WTC11 (cell line): ENCODE measurements at regions not wholly inside any gene's neighbourhood (a gene's known extent, or its start where the extent isn't known, plus 50 kb on each side); places are given as distances from the start of the nearest gene placed in this dataset.

ENCODE experiments used
- CBFB ChIP-seq: sonication (generic); formaldehyde crosslinking; IDR thresholded peaks from 2 replicates; pipeline ENCODE4 v1.8.1; 2022; ENCODE audit warnings: mild to moderate bottlenecking, low read depth, missing genetic modification reagents
- GABPB1 ChIP-seq: sonication (generic); formaldehyde crosslinking; IDR thresholded peaks from 2 replicates; pipeline ENCODE4 v1.8.1; 2023; ENCODE audit warnings: mild to moderate bottlenecking, missing genetic modification reagents
- IRF2 ChIP-seq: sonication (generic); formaldehyde crosslinking; IDR thresholded peaks from 2 replicates; pipeline ENCODE4 v1.8.0; 2022; ENCODE audit warnings: low read depth, missing genetic modification reagents, borderline replicate concordance
- KAT7 ChIP-seq: sonication (generic); formaldehyde crosslinking; IDR thresholded peaks from 2 replicates; pipeline ENCODE4 v1.8.1; 2023; ENCODE audit warnings: missing genetic modification reagents, mild to moderate bottlenecking, borderline replicate concordance
- NFE2L1 ChIP-seq: sonication (generic); formaldehyde crosslinking; IDR thresholded peaks from 2 replicates; pipeline ENCODE4 v1.8.1; 2023; ENCODE audit warnings: missing genetic modification reagents
- NR3C1 ChIP-seq: sonication (generic); formaldehyde crosslinking; conservative IDR thresholded peaks from 2 replicates; pipeline ENCODE4 v1.8.1; 2023; ENCODE audit warnings: low read depth, mild to moderate bottlenecking, missing genetic modification reagents
- ZNF263 ChIP-seq: sonication (generic); formaldehyde crosslinking; IDR thresholded peaks from 2 replicates; pipeline ENCODE4 v1.8.1; 2022; ENCODE audit warnings: low read depth, mild to moderate bottlenecking, moderate library complexity, missing genetic modification reagents
- ZNF423 ChIP-seq: fragments of 250-450 bp; sonication (Bioruptor Pico); IDR thresholded peaks from 2 replicates; pipeline ENCODE4 v2.1.2; 2022; ENCODE audit warnings: mild to moderate bottlenecking, moderate library complexity
- TF ChIP-seq, protein P1 (sequence below): sonication (generic); formaldehyde crosslinking; IDR thresholded peaks from 2 replicates; pipeline ENCODE4 v1.8.1; 2023; ENCODE audit warnings: mild to moderate bottlenecking, missing genetic modification reagents, borderline replicate concordance
- TF ChIP-seq, protein P2 (sequence below): fragments of 200-600 bp; IDR thresholded peaks from 2 replicates; pipeline ENCODE4 v1.8.0; 2022; ENCODE audit warnings: antibody characterized with exemption
- TF ChIP-seq, protein P3 (sequence below): sonication (generic); formaldehyde crosslinking; IDR thresholded peaks from 2 replicates; pipeline ENCODE4 v1.8.0; 2023; ENCODE audit warnings: missing genetic modification reagents, mild to moderate bottlenecking, borderline replicate concordance
- TF ChIP-seq, protein P4 (sequence below): sonication (generic); formaldehyde crosslinking; IDR thresholded peaks from 2 replicates; pipeline ENCODE4 v1.8.0; 2022; ENCODE audit warnings: mild to moderate bottlenecking, missing genetic modification reagents
- TF ChIP-seq, protein P5 (sequence below): sonication (generic); formaldehyde crosslinking; IDR thresholded peaks from 2 replicates; pipeline ENCODE4 v1.8.1; 2023; ENCODE audit warnings: mild to moderate bottlenecking, moderate library complexity, missing genetic modification reagents
- TF ChIP-seq, protein P6 (sequence below): fragments of 250-450 bp; sonication (Bioruptor Pico); conservative IDR thresholded peaks from 2 replicates; pipeline ENCODE4 v1.9.0; 2021; ENCODE audit warnings: mild to moderate bottlenecking

DNA sequence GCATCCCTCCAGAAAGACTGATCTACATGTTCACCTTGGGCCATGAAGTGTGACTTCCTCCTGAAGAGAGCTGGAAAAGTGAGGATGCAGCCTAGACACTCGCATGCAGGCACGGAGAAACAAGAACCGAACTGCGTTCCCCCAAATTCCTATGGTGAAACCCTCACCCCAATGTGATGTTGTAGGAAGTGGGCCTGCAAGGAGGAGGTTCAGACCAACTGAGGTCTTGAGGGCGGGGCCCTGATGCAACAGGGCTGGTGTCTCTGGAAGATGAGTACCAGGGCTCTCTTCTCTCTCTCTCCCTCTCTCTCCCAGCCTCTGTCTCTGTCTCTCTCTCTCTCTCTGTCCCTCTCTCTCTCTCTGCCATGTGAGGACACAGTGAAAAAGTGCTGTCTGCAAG lies 501.1 kb downstream of the BRD1 start:
- TF ChIP-seq, protein P1, sequence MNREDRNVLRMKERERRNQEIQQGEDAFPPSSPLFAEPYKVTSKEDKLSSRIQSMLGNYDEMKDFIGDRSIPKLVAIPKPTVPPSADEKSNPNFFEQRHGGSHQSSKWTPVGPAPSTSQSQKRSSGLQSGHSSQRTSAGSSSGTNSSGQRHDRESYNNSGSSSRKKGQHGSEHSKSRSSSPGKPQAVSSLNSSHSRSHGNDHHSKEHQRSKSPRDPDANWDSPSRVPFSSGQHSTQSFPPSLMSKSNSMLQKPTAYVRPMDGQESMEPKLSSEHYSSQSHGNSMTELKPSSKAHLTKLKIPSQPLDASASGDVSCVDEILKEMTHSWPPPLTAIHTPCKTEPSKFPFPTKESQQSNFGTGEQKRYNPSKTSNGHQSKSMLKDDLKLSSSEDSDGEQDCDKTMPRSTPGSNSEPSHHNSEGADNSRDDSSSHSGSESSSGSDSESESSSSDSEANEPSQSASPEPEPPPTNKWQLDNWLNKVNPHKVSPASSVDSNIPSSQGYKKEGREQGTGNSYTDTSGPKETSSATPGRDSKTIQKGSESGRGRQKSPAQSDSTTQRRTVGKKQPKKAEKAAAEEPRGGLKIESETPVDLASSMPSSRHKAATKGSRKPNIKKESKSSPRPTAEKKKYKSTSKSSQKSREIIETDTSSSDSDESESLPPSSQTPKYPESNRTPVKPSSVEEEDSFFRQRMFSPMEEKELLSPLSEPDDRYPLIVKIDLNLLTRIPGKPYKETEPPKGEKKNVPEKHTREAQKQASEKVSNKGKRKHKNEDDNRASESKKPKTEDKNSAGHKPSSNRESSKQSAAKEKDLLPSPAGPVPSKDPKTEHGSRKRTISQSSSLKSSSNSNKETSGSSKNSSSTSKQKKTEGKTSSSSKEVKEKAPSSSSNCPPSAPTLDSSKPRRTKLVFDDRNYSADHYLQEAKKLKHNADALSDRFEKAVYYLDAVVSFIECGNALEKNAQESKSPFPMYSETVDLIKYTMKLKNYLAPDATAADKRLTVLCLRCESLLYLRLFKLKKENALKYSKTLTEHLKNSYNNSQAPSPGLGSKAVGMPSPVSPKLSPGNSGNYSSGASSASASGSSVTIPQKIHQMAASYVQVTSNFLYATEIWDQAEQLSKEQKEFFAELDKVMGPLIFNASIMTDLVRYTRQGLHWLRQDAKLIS (CRISPR knock-in tag), result no peak
- no peak for TF ChIP-seq ZNF263
- TF ChIP-seq, protein P2, sequence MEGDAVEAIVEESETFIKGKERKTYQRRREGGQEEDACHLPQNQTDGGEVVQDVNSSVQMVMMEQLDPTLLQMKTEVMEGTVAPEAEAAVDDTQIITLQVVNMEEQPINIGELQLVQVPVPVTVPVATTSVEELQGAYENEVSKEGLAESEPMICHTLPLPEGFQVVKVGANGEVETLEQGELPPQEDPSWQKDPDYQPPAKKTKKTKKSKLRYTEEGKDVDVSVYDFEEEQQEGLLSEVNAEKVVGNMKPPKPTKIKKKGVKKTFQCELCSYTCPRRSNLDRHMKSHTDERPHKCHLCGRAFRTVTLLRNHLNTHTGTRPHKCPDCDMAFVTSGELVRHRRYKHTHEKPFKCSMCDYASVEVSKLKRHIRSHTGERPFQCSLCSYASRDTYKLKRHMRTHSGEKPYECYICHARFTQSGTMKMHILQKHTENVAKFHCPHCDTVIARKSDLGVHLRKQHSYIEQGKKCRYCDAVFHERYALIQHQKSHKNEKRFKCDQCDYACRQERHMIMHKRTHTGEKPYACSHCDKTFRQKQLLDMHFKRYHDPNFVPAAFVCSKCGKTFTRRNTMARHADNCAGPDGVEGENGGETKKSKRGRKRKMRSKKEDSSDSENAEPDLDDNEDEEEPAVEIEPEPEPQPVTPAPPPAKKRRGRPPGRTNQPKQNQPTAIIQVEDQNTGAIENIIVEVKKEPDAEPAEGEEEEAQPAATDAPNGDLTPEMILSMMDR, result no peak
- TF ChIP-seq, protein P3, sequence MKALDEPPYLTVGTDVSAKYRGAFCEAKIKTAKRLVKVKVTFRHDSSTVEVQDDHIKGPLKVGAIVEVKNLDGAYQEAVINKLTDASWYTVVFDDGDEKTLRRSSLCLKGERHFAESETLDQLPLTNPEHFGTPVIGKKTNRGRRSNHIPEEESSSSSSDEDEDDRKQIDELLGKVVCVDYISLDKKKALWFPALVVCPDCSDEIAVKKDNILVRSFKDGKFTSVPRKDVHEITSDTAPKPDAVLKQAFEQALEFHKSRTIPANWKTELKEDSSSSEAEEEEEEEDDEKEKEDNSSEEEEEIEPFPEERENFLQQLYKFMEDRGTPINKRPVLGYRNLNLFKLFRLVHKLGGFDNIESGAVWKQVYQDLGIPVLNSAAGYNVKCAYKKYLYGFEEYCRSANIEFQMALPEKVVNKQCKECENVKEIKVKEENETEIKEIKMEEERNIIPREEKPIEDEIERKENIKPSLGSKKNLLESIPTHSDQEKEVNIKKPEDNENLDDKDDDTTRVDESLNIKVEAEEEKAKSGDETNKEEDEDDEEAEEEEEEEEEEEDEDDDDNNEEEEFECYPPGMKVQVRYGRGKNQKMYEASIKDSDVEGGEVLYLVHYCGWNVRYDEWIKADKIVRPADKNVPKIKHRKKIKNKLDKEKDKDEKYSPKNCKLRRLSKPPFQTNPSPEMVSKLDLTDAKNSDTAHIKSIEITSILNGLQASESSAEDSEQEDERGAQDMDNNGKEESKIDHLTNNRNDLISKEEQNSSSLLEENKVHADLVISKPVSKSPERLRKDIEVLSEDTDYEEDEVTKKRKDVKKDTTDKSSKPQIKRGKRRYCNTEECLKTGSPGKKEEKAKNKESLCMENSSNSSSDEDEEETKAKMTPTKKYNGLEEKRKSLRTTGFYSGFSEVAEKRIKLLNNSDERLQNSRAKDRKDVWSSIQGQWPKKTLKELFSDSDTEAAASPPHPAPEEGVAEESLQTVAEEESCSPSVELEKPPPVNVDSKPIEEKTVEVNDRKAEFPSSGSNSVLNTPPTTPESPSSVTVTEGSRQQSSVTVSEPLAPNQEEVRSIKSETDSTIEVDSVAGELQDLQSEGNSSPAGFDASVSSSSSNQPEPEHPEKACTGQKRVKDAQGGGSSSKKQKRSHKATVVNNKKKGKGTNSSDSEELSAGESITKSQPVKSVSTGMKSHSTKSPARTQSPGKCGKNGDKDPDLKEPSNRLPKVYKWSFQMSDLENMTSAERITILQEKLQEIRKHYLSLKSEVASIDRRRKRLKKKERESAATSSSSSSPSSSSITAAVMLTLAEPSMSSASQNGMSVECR, result no peak
- TF ChIP-seq KAT7 (CRISPR knock-in tag), result no peak
- TF ChIP-seq, protein P4, sequence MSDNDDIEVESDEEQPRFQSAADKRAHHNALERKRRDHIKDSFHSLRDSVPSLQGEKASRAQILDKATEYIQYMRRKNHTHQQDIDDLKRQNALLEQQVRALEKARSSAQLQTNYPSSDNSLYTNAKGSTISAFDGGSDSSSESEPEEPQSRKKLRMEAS (CRISPR knock-in tag), result no peak
- no peak for TF ChIP-seq ZNF423
- TF ChIP-seq, protein P5, sequence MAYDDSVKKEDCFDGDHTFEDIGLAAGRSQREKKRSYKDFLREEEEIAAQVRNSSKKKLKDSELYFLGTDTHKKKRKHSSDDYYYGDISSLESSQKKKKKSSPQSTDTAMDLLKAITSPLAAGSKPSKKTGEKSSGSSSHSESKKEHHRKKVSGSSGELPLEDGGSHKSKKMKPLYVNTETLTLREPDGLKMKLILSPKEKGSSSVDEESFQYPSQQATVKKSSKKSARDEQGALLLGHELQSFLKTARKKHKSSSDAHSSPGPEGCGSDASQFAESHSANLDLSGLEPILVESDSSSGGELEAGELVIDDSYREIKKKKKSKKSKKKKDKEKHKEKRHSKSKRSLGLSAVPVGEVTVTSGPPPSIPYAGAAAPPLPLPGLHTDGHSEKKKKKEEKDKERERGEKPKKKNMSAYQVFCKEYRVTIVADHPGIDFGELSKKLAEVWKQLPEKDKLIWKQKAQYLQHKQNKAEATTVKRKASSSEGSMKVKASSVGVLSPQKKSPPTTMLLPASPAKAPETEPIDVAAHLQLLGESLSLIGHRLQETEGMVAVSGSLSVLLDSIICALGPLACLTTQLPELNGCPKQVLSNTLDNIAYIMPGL (CRISPR knock-in tag), result no peak
- TF ChIP-seq, protein P6, sequence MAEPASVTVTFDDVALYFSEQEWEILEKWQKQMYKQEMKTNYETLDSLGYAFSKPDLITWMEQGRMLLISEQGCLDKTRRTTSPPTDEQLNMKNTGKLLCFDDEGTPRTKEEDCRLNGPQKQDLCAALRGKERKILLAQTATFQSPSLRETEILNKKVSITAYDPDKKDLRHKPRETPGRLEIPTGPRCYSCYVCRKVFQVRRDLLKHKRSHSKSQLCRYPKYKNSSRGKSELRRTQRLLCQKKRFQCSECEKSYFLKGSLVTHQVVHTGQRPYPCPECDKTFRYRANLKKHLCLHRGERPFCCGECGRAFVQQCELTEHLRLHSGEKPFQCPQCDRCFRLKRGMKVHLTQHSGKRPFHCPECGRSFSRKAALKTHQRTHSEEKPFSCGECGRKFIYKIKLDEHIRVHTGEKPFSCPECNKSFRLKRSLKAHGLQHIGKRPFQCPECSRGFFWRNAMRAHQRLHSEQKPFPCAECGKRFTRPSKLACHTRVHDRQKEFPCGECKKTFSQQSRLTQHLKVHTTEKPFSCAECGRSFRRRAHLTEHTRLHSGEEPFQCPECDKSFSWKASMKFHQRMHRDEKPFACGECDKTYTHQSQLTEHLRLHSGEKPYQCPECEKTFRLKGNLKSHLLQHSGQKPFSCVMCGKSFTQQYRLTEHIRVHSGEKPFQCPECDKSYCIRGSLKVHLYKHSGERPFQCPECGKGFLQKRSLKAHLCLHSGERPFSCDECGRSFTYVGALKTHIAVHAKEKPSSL (CRISPR knock-in tag), result no peak
- no peak for TF ChIP-seq CBFB
- TF ChIP-seq NFE2L1, result no peak
- no peak for TF ChIP-seq NR3C1 (CRISPR knock-in tag)
- no peak for TF ChIP-seq GABPB1 (CRISPR knock-in tag)
- TF ChIP-seq IRF2 (CRISPR knock-in tag), result no peak
